Natural killer cell (primary cell): ENCODE measurements at regions not wholly inside any gene's neighbourhood (a gene's known extent, or its start where the extent isn't known, plus 50 kb on each side); places are given as distances from the start of the nearest gene placed in this dataset.

ENCODE experiments used
- ATAC-seq, 3 donors: fragments of 150-1000 bp in 2 of 3; fragments of 200-7000 bp in 1 of 3; cut with Tn5 transposase; 1 replicate in 1 of 3; 2 replicates in 2 of 3; pipeline ENCODE4 v1.10.0; 2021; ENCODE audit warnings: mild to moderate bottlenecking in 2 of 3, moderate library complexity in 2 of 3
- DNase-seq, 2 donors: peaks; one replicate each; pipeline versions ENCODE4 v3.0.0 to v3.0.0-alpha.2; 2013 to 2021; ENCODE audit warnings: mixed read lengths in 1 of 2
- H3K27ac ChIP-seq: one replicate; pipeline ENCODE4 v1.5.1; 2013; ENCODE audit warnings: mild to moderate bottlenecking, low read length
- H3K27me3 ChIP-seq: one replicate; pipeline ENCODE4 v1.6.1; 2013; ENCODE audit warnings: low read length; ENCODE audit not compliant: control insufficient read depth, insufficient read depth
- H3K36me3 ChIP-seq: one replicate; pipeline ENCODE4 v1.6.1; 2013; ENCODE audit warnings: low read length; ENCODE audit not compliant: control insufficient read depth, insufficient read depth
- H3K4me1 ChIP-seq: one replicate; pipeline ENCODE4 v1.6.1; 2013; ENCODE audit warnings: low read length; ENCODE audit not compliant: control insufficient read depth, insufficient read depth
- H3K4me3 ChIP-seq: one replicate; pipeline ENCODE4 v1.5.1; 2013; ENCODE audit warnings: low read length
- H3K9me3 ChIP-seq: one replicate; pipeline ENCODE4 v1.6.1; 2013; ENCODE audit warnings: low read length; ENCODE audit not compliant: control insufficient read depth, insufficient read depth
- H3K27ac Mint-ChIP-seq, 2 donors: one replicate each; pipeline ENCODE4 v1.8.0; 2022; ENCODE audit warnings: mild to moderate bottlenecking in 2 of 2, mixed read lengths in 2 of 2, moderate library complexity in 1 of 2
- H3K27me3 Mint-ChIP-seq, 2 donors: one replicate each; pipeline ENCODE4 v1.8.0; 2022; ENCODE audit warnings: low read depth in 2 of 2, mixed read lengths in 2 of 2
- H3K36me3 Mint-ChIP-seq: one replicate; pipeline ENCODE4 v1.8.0; 2022; ENCODE audit warnings: mixed read lengths
- H3K4me1 Mint-ChIP-seq, 2 donors: one replicate each; pipeline ENCODE4 v1.8.0; 2022; ENCODE audit warnings: mixed read lengths in 2 of 2
- H3K4me3 Mint-ChIP-seq: one replicate; pipeline ENCODE4 v1.8.0; 2022; ENCODE audit warnings: mild to moderate bottlenecking, moderate library complexity, mixed read lengths
- H3K9me3 Mint-ChIP-seq, 2 donors: one replicate each; pipeline ENCODE4 v1.8.0; 2022; ENCODE audit warnings: mixed read lengths in 2 of 2
- CTCF ChIP-seq: fragments of 200-600 bp; IDR thresholded peaks from one replicate; pipeline ENCODE4 v1.8.0; 2022; ENCODE audit warnings: antibody characterized with exemption
- WGBS: methylation state at CpG from one replicate; pipeline ENCODE4 v1.1.7; 2013; ENCODE audit warnings: missing lambda C conversion rate; ENCODE audit not compliant: insufficient coverage; 5-methylcytosine and 5-hydroxymethylcytosine counted together
- intact Hi-C: fragments of 100-400 bp; cut with micrococcal nuclease; formaldehyde crosslinking; loops from one replicate; pipeline ENCODE4 v1.14.2; 2022

DNA sequence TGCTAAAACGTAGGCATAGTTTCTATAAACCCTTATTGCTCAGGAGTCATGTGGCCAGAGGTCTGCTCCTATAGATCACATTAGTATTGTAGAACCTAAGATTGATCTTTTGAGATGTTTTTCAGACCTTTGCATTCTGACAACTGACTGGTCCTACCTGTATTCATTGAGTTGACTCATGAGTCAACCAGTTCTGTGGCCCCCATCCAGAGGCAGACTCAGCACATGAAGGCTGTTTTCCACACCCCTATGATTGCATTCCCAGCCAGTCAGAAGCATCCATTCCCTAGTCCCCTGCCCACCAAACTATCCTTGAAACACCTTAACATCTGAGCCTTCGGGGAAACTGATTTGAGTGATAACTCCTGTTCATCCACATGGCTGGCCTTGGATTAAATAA, 451.7 kb downstream of the SIPA1L2 start:
- Histone ChIP-seq H3K4me3 (no peak overlapping the region), H3K27ac (no peak overlapping the region), H3K9me3 (no peaks in the 10 kb centered on the region), H3K4me1 (no peaks in the 10 kb centered on the region), H3K27me3 (no peaks in the 10 kb centered on the region), H3K36me3 (no peaks in the 10 kb centered on the region)
- intact Hi-C loops = no loop called here
- WGBS = 85% methylated on average over 2 of the region's 2 CpGs
- no peak for TF ChIP-seq CTCF
- no peaks in the 10 kb centered on the region for H3K36me3 Mint-ChIP-seq
- H3K27ac Mint-ChIP-seq = no peak overlapping the region
- H3K4me3 Mint-ChIP-seq = no peak overlapping the region
- DNase-seq = no peak
- no peaks in the 10 kb centered on the region for H3K4me1 Mint-ChIP-seq
- peaks cover 20 to 24% of the 10 kb centered on the region in 2 donors for H3K27me3 Mint-ChIP-seq
- no peak for ATAC-seq
- H3K9me3 Mint-ChIP-seq = no peaks in the 10 kb centered on the region

DNA sequence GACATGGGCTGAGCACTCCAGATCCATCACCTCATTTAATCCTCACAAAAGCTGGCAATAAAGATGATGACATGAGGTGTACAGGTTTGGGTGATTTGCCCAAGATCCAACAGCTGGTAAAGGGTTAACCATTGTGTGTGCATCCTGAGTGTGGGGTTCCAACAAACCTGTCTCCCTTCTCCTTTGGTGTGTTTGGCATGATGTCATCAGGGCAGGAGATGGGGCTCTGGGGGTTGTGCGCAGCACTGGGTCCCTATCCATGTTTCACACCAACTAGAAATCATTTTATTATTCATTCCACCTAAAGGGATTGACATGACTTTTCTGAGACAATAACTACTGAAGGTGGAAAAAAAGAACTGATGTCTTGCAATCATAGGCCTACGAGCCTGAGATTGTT, 452.5 kb downstream of the SIPA1L2 start:
- 97% methylated on average over 2 of the region's 2 CpGs for WGBS
- no peaks in the 10 kb centered on the region for H3K36me3 ChIP-seq
- no peaks in the 10 kb centered on the region for H3K27me3 ChIP-seq
- H3K27ac Mint-ChIP-seq = no peak overlapping the region
- H3K36me3 Mint-ChIP-seq = no peaks in the 10 kb centered on the region
- H3K9me3 ChIP-seq = no peaks in the 10 kb centered on the region
- H3K9me3 Mint-ChIP-seq = no peaks in the 10 kb centered on the region
- H3K4me3 ChIP-seq = no peak overlapping the region
- H3K4me3 Mint-ChIP-seq = no peak overlapping the region
- no peak for DNase-seq
- intact Hi-C loops = no loop called here
- H3K4me1 Mint-ChIP-seq = no peaks in the 10 kb centered on the region
- TF ChIP-seq CTCF = no peak
- ATAC-seq = no peak
- peaks cover 3% of the 10 kb centered on the region for H3K4me1 ChIP-seq
- H3K27ac ChIP-seq = no peak overlapping the region
- H3K27me3 Mint-ChIP-seq = peaks cover 20 to 24% of the 10 kb centered on the region in 2 donors

- no peak for TF ChIP-seq CTCF
- intact Hi-C loops = no loop called here
- H3K27ac ChIP-seq = no peak overlapping the region
- H3K27me3 ChIP-seq = no peaks in the 10 kb centered on the region
- H3K4me3 Mint-ChIP-seq = no peak overlapping the region
- H3K4me1 Mint-ChIP-seq = no peaks in the 10 kb centered on the region
- peaks cover 20 to 24% of the 10 kb centered on the region in 2 donors for H3K27me3 Mint-ChIP-seq
- H3K36me3 Mint-ChIP-seq = no peaks in the 10 kb centered on the region
- no peaks in the 10 kb centered on the region for H3K9me3 Mint-ChIP-seq
- DNase-seq (no peak), ATAC-seq (no peak)
- 73% methylated on average over 2 of the region's 2 CpGs for WGBS
- peaks cover 3% of the 10 kb centered on the region for H3K4me1 ChIP-seq
- no peak overlapping the region for H3K4me3 ChIP-seq
- no peaks in the 10 kb centered on the region for H3K9me3 ChIP-seq
- H3K27ac Mint-ChIP-seq = no peak overlapping the region
- H3K36me3 ChIP-seq = no peaks in the 10 kb centered on the region
These were observed 453.7 kb downstream of the SIPA1L2 start for GRCh38 chr1:232176222-232176621.

- Histone ChIP-seq H3K4me1 (peaks cover 3% of the 10 kb centered on the region), H3K36me3 (no peaks in the 10 kb centered on the region), H3K27ac (no peak overlapping the region), H3K9me3 (no peaks in the 10 kb centered on the region), H3K27me3 (no peaks in the 10 kb centered on the region), H3K4me3 (no peak overlapping the region)
- H3K9me3 Mint-ChIP-seq = no peaks in the 10 kb centered on the region
- intact Hi-C loops = no loop called here
- DNase-seq (no peak), ATAC-seq (no peak)
- 30% methylated on average over 4 of the region's 5 CpGs for WGBS
- H3K4me3 Mint-ChIP-seq = no peak overlapping the region
- no peak for TF ChIP-seq CTCF
- H3K27ac Mint-ChIP-seq = no peak overlapping the region
- H3K4me1 Mint-ChIP-seq = no peaks in the 10 kb centered on the region
- no peaks in the 10 kb centered on the region for H3K36me3 Mint-ChIP-seq
- H3K27me3 Mint-ChIP-seq = peaks cover 20 to 34% of the 10 kb centered on the region in 2 donors
These were observed 455.6 kb downstream of the SIPA1L2 start for GRCh38 chr1:232174306-232174705.
